Upper lobe of left lung (tissue), 6 donors: ENCODE measurements at regions not wholly inside any gene's neighbourhood (a gene's known extent, or its start where the extent isn't known, plus 50 kb on each side); places are given as distances from the start of the nearest gene placed in this dataset.

ENCODE experiments used
- ATAC-seq, 2 donors: fragments of 200-7000 bp; cut with Tn5 transposase; one replicate each; pipeline ENCODE4 v1.9.1; 2022; ENCODE audit warnings: mild to moderate bottlenecking in 2 of 2, moderate library complexity in 2 of 2; ENCODE audit not compliant: low FRiP score in 2 of 2
- DNase-seq, 2 donors: peaks; one replicate each; pipeline ENCODE4 v3.0.0-alpha.2; 2019 to 2020
- H3K27ac ChIP-seq, 4 donors: fragments of 200-600 bp; sonication (generic); one replicate each; pipeline ENCODE4 v1.5.1; 2016 to 2019
- H3K27me3 ChIP-seq, 4 donors: fragments of 200-600 bp; sonication (generic); one replicate each; pipeline ENCODE4 v1.5.1; 2017 to 2019
- H3K36me3 ChIP-seq, 4 donors: fragments of 200-600 bp; sonication (generic); one replicate each; pipeline ENCODE4 v1.5.1; 2016 to 2019
- H3K4me1 ChIP-seq, 4 donors: fragments of 200-600 bp; sonication (generic); one replicate each; pipeline ENCODE4 v1.5.1; 2018 to 2019
- H3K4me3 ChIP-seq, 4 donors: fragments of 200-600 bp; sonication (generic); one replicate each; pipeline ENCODE4 v1.5.1; 2017 to 2019; ENCODE audit warnings: mild to moderate bottlenecking in 2 of 4, moderate library complexity in 1 of 4
- H3K9me3 ChIP-seq, 4 donors: fragments of 200-600 bp; sonication (generic); one replicate each; pipeline ENCODE4 v1.5.1; 2018 to 2019
- EP300 ChIP-seq, 4 donors: sonication (generic); formaldehyde crosslinking; IDR thresholded peaks; one replicate each; pipeline ENCODE4 v1.5.1; 2017; ENCODE audit warnings: antibody characterized with exemption in 4 of 4, control low read depth in 2 of 4
- POLR2A ChIP-seq, 4 donors: fragments of 450-650 bp; IDR thresholded peaks; one replicate each; pipeline ENCODE4 v1.5.1; 2016 to 2017; ENCODE audit warnings: antibody characterized with exemption in 4 of 4, mild to moderate bottlenecking in 2 of 4
- POLR2AphosphoS5 ChIP-seq, 2 donors: sonication (generic); formaldehyde crosslinking; IDR thresholded peaks; one replicate each; pipeline ENCODE4 v1.5.1; 2017; ENCODE audit warnings: antibody characterized with exemption in 2 of 2
- WGBS, 2 donors: methylation state at CpG; one replicate each; pipeline ENCODE4 v1.1.5; 2017 to 2018; 5-methylcytosine and 5-hydroxymethylcytosine counted together
- TF ChIP-seq, protein P1 (sequence below), 6 experiments: fragments of 450-650 bp in 4 of 6; fragments of 200-600 bp in 2 of 6; sonication (generic) in 2 of 6; IDR thresholded peaks; one replicate each; pipeline ENCODE4 v1.5.1; 2016 to 2019; ENCODE audit warnings: antibody characterized with exemption in 6 of 6
- donor health status: DM: no; HTN: no; CAD: no; lungs with moderate emphysema.
- donor health status: DM: no; HTN: yes; CAD: no; lungs with severe emphysema.

DNA sequence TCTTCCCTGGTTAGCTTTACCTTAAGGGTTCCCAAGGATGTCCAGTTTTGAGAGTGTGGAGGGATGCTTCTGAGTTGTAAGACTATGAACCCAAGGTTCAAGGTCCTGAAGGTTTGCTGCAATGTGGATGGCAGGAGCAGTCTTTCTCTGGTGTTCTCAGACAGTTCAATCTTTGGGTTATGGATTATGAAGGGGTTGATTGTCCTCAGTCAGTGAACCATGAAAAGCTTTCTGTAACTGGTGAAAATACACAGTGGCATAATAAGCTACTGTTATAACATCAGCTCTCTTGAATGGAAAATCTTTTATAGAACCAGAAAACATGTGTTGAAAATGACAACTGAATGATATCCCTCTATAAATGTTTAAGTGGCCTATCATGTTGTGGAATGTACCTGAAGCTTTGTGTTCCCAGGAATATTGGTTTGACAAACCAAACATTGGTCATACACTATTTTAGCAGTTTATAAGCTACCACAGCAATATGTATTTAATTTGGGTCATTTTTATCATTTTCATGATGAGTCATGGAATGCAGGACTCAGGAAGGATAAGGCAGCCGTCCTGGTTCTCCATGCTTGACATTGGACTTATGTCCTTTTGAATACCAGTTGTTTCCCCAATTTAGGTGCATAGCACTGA, 1041.8 kb upstream of the ARRDC3 start:
- DNase-seq (no peak), ATAC-seq (no peak)
- 86 to 88% methylated on average over 1 of the region's 1 CpG for WGBS, 2 donors
- Histone ChIP-seq H3K4me3 (no peak overlapping the region), H3K27me3 (no peaks in the 10 kb centered on the region), H3K27ac (no peak overlapping the region), H3K36me3 (no peaks in the 10 kb centered on the region), H3K4me1 (no peaks in the 10 kb centered on the region), H3K9me3 (no peaks in the 10 kb centered on the region)
- no peak for TF ChIP-seq POLR2AphosphoS5 (IDR thresholded peaks at IDR 0.05)

DNA sequence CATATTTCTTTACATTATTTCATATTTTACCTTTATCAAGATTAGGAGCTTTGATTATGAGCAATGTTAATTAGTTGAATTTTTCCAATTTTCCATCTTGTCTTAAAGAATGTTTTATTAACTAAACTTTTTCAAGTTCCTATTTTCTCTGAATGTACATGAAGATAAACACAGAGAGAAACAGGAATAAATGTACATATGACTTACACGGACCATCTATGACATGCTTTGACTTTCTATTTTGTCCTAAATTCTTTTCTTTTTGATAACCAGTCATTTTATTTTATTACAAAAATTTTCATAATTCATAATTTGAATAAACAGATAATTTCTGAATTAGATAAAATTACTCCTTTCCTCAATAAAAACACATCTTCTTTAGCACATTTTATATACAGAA, 1038.8 kb upstream of the ARRDC3 start:
- Histone ChIP-seq H3K4me1 (no peaks in the 10 kb centered on the region), H3K27ac (no peak overlapping the region), H3K36me3 (no peaks in the 10 kb centered on the region), H3K27me3 (no peaks in the 10 kb centered on the region), H3K4me3 (no peak overlapping the region), H3K9me3 (no peaks in the 10 kb centered on the region)
- no peak for ATAC-seq
- WGBS, 2 donors: 56 to 77% methylated on average over 1 of the region's 1 CpG
- DNase-seq: no peak
- TF ChIP-seq POLR2A (IDR thresholded peaks at IDR 0.05) (no peak), POLR2AphosphoS5 (IDR thresholded peaks at IDR 0.05) (no peak), EP300 (IDR thresholded peaks at IDR 0.05) (no peak)
- TF ChIP-seq, protein P1, sequence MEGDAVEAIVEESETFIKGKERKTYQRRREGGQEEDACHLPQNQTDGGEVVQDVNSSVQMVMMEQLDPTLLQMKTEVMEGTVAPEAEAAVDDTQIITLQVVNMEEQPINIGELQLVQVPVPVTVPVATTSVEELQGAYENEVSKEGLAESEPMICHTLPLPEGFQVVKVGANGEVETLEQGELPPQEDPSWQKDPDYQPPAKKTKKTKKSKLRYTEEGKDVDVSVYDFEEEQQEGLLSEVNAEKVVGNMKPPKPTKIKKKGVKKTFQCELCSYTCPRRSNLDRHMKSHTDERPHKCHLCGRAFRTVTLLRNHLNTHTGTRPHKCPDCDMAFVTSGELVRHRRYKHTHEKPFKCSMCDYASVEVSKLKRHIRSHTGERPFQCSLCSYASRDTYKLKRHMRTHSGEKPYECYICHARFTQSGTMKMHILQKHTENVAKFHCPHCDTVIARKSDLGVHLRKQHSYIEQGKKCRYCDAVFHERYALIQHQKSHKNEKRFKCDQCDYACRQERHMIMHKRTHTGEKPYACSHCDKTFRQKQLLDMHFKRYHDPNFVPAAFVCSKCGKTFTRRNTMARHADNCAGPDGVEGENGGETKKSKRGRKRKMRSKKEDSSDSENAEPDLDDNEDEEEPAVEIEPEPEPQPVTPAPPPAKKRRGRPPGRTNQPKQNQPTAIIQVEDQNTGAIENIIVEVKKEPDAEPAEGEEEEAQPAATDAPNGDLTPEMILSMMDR (IDR thresholded peaks at IDR 0.05): no peak

DNA sequence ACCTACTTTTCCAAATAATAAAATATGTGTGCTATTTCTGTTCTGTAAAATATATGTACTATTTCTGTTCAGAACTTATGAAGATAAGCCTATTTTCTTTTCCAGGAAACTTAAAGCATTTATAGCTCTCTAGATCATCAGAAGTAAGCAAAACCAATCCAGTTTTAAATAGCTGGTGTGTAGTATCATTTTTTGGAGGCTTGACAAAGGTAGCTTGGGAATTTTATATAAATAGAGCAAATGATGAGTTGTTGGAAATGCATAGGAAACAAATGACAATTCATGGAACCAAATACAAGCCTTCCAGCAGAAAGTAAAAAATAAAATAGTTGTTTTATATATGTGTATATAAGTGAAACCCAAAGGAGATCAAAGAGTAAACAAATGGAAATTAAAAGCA, 1038.1 kb upstream of the ARRDC3 start:
- ATAC-seq: no peak
- no peak for DNase-seq
- TF ChIP-seq EP300 (IDR thresholded peaks at IDR 0.05): no peak
- TF ChIP-seq, protein P1 (IDR thresholded peaks at IDR 0.05): no peak
- no peak for TF ChIP-seq POLR2A (IDR thresholded peaks at IDR 0.05)
- no peak for TF ChIP-seq POLR2AphosphoS5 (IDR thresholded peaks at IDR 0.05)

DNA sequence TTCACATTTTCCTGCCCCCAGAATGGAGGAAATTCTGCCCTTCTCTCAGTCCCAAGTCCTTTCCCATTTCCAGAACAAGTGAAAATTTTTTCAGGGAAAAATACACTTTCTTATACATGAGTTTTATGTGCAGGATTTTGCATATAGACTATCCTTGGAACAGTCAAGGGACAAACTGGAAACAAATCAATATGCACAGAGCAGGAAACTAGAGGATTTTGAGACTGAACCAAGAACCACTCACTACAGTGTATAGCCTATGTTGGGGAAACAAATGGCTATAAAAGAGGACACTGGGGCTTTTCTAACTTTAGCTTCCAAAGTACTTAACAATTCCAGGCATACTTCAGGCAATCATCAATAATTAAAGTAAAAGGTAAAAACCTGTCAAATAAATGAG, 1036.1 kb upstream of the ARRDC3 start:
- Histone ChIP-seq H3K27me3 (no peaks in the 10 kb centered on the region), H3K4me1 (no peaks in the 10 kb centered on the region), H3K4me3 (no peak overlapping the region), H3K9me3 (no peaks in the 10 kb centered on the region), H3K27ac (no peak overlapping the region), H3K36me3 (no peaks in the 10 kb centered on the region)
- TF ChIP-seq POLR2AphosphoS5 (IDR thresholded peaks at IDR 0.05) (no peak), POLR2A (IDR thresholded peaks at IDR 0.05) (no peak), EP300 (IDR thresholded peaks at IDR 0.05) (no peak)
- TF ChIP-seq, protein P1 (IDR thresholded peaks at IDR 0.05): no peak
- DNase-seq: no peak
- ATAC-seq: no peak

More for the DNA sequence above, 1038.1 kb upstream of the ARRDC3 start:
- Histone ChIP-seq H3K4me3 (no peak overlapping the region), H3K9me3 (no peaks in the 10 kb centered on the region), H3K27ac (no peak overlapping the region), H3K4me1 (no peaks in the 10 kb centered on the region), H3K36me3 (no peaks in the 10 kb centered on the region), H3K27me3 (no peaks in the 10 kb centered on the region)

DNA sequence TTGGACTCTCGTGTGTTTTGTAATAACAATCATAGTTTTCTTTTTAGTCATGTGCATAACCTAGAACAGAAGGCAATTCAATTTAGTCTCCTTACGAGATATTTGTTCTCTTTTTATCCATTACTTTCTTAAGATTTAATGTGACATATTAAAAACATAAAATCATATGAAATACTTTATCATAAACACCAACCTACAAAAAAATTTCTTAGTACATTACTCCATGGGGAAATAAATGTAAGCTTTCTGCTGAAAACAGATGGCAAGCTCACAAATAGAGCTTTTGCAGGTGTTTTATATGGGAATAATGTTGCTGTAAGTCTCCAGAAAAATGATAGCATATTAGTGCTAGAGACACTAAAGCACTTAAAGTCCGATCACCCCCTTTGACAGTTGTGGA, 1035.2 kb upstream of the ARRDC3 start:
- Histone ChIP-seq H3K27ac (no peak overlapping the region), H3K4me1 (no peaks in the 10 kb centered on the region), H3K36me3 (no peaks in the 10 kb centered on the region), H3K9me3 (no peaks in the 10 kb centered on the region), H3K27me3 (no peaks in the 10 kb centered on the region), H3K4me3 (no peak overlapping the region)
- WGBS, 2 donors: 81% methylated on average over 3 of the region's 3 CpGs
- TF ChIP-seq POLR2A (IDR thresholded peaks at IDR 0.05): no peak
- TF ChIP-seq EP300 (IDR thresholded peaks at IDR 0.05): no peak
- TF ChIP-seq POLR2AphosphoS5 (IDR thresholded peaks at IDR 0.05): no peak
- TF ChIP-seq, protein P1 (IDR thresholded peaks at IDR 0.05): no peak
- ATAC-seq (no peak), DNase-seq (no peak)
